Stimulated activated CD8-positive, alpha-beta memory T cell treated with anti-CD3 and anti-CD28 coated beads, Interleukin-7, amount 100 ng/mL, for 24 hours (primary cell): ENCODE measurements at regions not wholly inside any gene's neighbourhood (a gene's known extent, or its start where the extent isn't known, plus 50 kb on each side); places are given as distances from the start of the nearest gene placed in this dataset.
A peak's percentile ranks its signal among the peaks of the same experiment; 100 is the strongest.
"Not testable (repeated sequence)": the region's sequence is repeated elsewhere in the genome, so short reads cannot be mapped to it uniquely, and the experiment has no call there.

Experiments
- DNase-seq: peaks from one replicate; pipeline ENCODE4 v3.0.0-alpha.2; 2020; ENCODE audit warnings: low read depth

GRCh38 chr4:53959343-53960120 is 104.9 kb downstream of the CHIC2 start:
- DNase-seq, result no peak

- no peak for DNase-seq
Measured at GRCh38 chr4:53956454-53956853, 108.0 kb downstream of the CHIC2 start.

- DNase-seq, result no peak
Measured at GRCh38 chr4:53956053-53956452, 108.4 kb downstream of the CHIC2 start.

GRCh38 chr4:53951414-53951813 is 113.0 kb downstream of the CHIC2 start:
- no peak for DNase-seq

GRCh38 chr4:53943345-53944085 is 120.9 kb downstream of the CHIC2 start:
- no peak for DNase-seq

GRCh38 chr4:53942712-53943111 is 121.7 kb downstream of the CHIC2 start:
- no peak for DNase-seq

GRCh38 chr4:53941331-53941730 is 123.1 kb downstream of the CHIC2 start:
- DNase-seq, result no peak

- not testable (repeated sequence) for DNase-seq
Measured at GRCh38 chr4:53939892-53940291, 124.5 kb downstream of the CHIC2 start.

GRCh38 chr4:53937918-53938317 is 126.5 kb downstream of the CHIC2 start:
- DNase-seq, result no peak

- DNase-seq, result no peak
Measured at GRCh38 chr4:53937327-53937726, 127.1 kb downstream of the CHIC2 start.

- no peak for DNase-seq
Measured at GRCh38 chr4:53935780-53936179, 128.6 kb downstream of the CHIC2 start.

- no peak for DNase-seq
Measured at GRCh38 chr4:53932796-53933610, 131.4 kb downstream of the CHIC2 start.

- no peak for DNase-seq
Measured at GRCh38 chr4:53931461-53931961, 132.9 kb downstream of the CHIC2 start.

- peak; percentile 25 for DNase-seq
Measured at GRCh38 chr4:53929955-53930798, 134.2 kb downstream of the CHIC2 start.

- DNase-seq, result no peak
Measured at GRCh38 chr4:53929311-53929710, 135.1 kb downstream of the CHIC2 start.

- no peak for DNase-seq
Measured at GRCh38 chr4:53928825-53929224, 135.6 kb downstream of the CHIC2 start.

GRCh38 chr4:53925050-53925605 is 139.3 kb downstream of the CHIC2 start:
- no peak for DNase-seq

- DNase-seq, result no peak
Measured at GRCh38 chr4:53924333-53925049, 139.9 kb downstream of the CHIC2 start.

GRCh38 chr4:53923921-53924320 is 140.5 kb downstream of the CHIC2 start:
- no peak for DNase-seq

- DNase-seq, result no peak
Measured at GRCh38 chr4:53921856-53922255, 142.5 kb downstream of the CHIC2 start.
